ENCODE measurements at regions not wholly inside any gene's neighbourhood (a gene's known extent, or its start where the extent isn't known, plus 50 kb on each side); places are given as distances from the start of the nearest gene placed in this dataset.

DNA sequence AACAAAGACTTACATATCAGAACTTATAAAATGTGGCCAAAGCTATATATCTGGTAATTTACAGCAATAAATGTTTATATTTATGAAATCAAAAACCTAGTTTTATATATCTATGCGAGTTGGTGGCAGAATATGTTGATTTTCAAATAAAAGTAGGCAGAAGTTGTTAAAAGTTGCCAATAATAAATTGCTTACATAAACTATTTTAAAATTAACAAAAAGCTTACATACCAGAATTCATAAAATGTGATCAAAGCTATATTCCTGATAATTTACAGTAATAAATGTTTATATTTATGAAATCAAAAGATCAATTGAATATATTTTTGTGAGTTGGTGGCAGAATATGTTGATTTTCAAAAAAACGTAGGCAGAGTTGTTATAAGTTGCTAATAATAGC is 451.8 kb upstream of the KHDRBS2 start:
- TF ChIP-seq SUZ12 (IDR thresholded peaks at IDR 0.05; ENCODE audit: extremely low read depth, insufficient read depth, insufficient read length) (no peak), YY1 (IDR thresholded peaks at IDR 0.05; ENCODE audit: insufficient read depth, insufficient read length) (no peak)

All from NT2/D1 (cell line).